ENCODE measurements at regions not wholly inside any gene's neighbourhood (a gene's known extent, or its start where the extent isn't known, plus 50 kb on each side); places are given as distances from the start of the nearest gene placed in this dataset.

- no peak for TF ChIP-seq CTCF (IDR thresholded peaks at IDR 0.05; ENCODE audit: borderline replicate concordance, control extremely low read depth, extremely low read depth, insufficient read depth, missing control alignments)
- DNase-seq (ENCODE audit: low spot score), result no peak
- in situ Hi-C loops (cut with MboI; ENCODE audit: low sequenced_read_pairs, unreplicated experiment), result no loop called here
Observed at GRCh38 chr15:61500523-61500922, 271.4 kb upstream of the RORA start.

GRCh38 chr15:61499376-61499775, 270.3 kb upstream of the RORA start:
- no peak for DNase-seq (ENCODE audit: low spot score)
- in situ Hi-C loops (cut with MboI; ENCODE audit: low sequenced_read_pairs, unreplicated experiment), result no loop called here
- TF ChIP-seq CTCF (IDR thresholded peaks at IDR 0.05; ENCODE audit: borderline replicate concordance, control extremely low read depth, extremely low read depth, insufficient read depth, missing control alignments), result no peak

- in situ Hi-C loops (cut with MboI; ENCODE audit: low sequenced_read_pairs, unreplicated experiment), result no loop called here
- no peak for DNase-seq (ENCODE audit: low spot score)
- TF ChIP-seq CTCF (IDR thresholded peaks at IDR 0.05; ENCODE audit: borderline replicate concordance, control extremely low read depth, extremely low read depth, insufficient read depth, missing control alignments), result no peak
Observed at GRCh38 chr15:61489571-61489970, 260.5 kb upstream of the RORA start.

GRCh38 chr15:61483599-61483998, 254.5 kb upstream of the RORA start:
- in situ Hi-C loops (cut with MboI; ENCODE audit: low sequenced_read_pairs, unreplicated experiment), result no loop called here
- TF ChIP-seq CTCF (IDR thresholded peaks at IDR 0.05; ENCODE audit: borderline replicate concordance, control extremely low read depth, extremely low read depth, insufficient read depth, missing control alignments), result no peak
- DNase-seq (ENCODE audit: low spot score), result no peak

GRCh38 chr15:61481886-61482285, 252.8 kb upstream of the RORA start:
- in situ Hi-C loops (cut with MboI; ENCODE audit: low sequenced_read_pairs, unreplicated experiment), result no loop called here
- no peak for TF ChIP-seq CTCF (IDR thresholded peaks at IDR 0.05; ENCODE audit: borderline replicate concordance, control extremely low read depth, extremely low read depth, insufficient read depth, missing control alignments)
- no peak for DNase-seq (ENCODE audit: low spot score)

- no peak for TF ChIP-seq CTCF (IDR thresholded peaks at IDR 0.05; ENCODE audit: borderline replicate concordance, control extremely low read depth, extremely low read depth, insufficient read depth, missing control alignments)
- in situ Hi-C loops (cut with MboI; ENCODE audit: low sequenced_read_pairs, unreplicated experiment), result no loop called here
- DNase-seq (ENCODE audit: low spot score), result no peak
Observed at GRCh38 chr15:61480863-61481262, 251.8 kb upstream of the RORA start.

- no peak for TF ChIP-seq CTCF (IDR thresholded peaks at IDR 0.05; ENCODE audit: borderline replicate concordance, control extremely low read depth, extremely low read depth, insufficient read depth, missing control alignments)
- in situ Hi-C loops (cut with MboI; ENCODE audit: low sequenced_read_pairs, unreplicated experiment), result no loop called here
- DNase-seq (ENCODE audit: low spot score), result no peak
Observed at GRCh38 chr15:61480295-61480694, 251.2 kb upstream of the RORA start.
